H1 (cell line): ENCODE measurements at regions not wholly inside any gene's neighbourhood (a gene's known extent, or its start where the extent isn't known, plus 50 kb on each side); places are given as distances from the start of the nearest gene placed in this dataset.

ENCODE experiments used
- CTCF ChIA-PET: fragments of 300-600 bp; sonication (Branson Sonifier 250); formaldehyde crosslinking; loops from one replicate; lab custom pipeline; 2021; ENCODE audit not compliant: partially characterized antibody; lab: Charles Lee
- POLR2A ChIA-PET: fragments of 300-600 bp; sonication (Branson Sonifier 250); formaldehyde crosslinking; loops from one replicate; lab custom pipeline; 2021; ENCODE audit warnings: inconsistent platforms; ENCODE audit not compliant: partially characterized antibody; lab: Charles Lee
- DNase-seq, 2 experiments: peaks; one replicate each; pipeline versions ENCODE4 v3.0.0 to v3.0.0-alpha.2; 2010 to 2022; ENCODE audit warnings: low spot score in 2 of 2, low read depth in 1 of 2, mixed read lengths in 1 of 2
- FAIRE-seq: peaks from 2 replicates; lab custom pipeline; 2011; peaks lifted over from hg19 to GRCh38; lab: Jason Lieb, UNC
- H2AFZ ChIP-seq: 2 replicates; pipeline ENCODE4 v1.8.1; 2012; ENCODE audit warnings: low read length, inconsistent platforms
- H2AK5ac ChIP-seq: 2 replicates; pipeline ENCODE4 v1.6.1; 2013; ENCODE audit warnings: low read depth, low read length
- H2BK120ac ChIP-seq: replicated peaks from 2 replicates; pipeline ENCODE3; 2013; ENCODE audit warnings: low read depth, low read length, inconsistent platforms
- H2BK12ac ChIP-seq: 2 replicates; pipeline ENCODE4 v1.6.1; 2013; ENCODE audit warnings: low read depth, low read length
- H2BK15ac ChIP-seq: 2 replicates; pipeline ENCODE4 v1.6.1; 2013; ENCODE audit warnings: low read length
- H2BK20ac ChIP-seq: 2 replicates; pipeline ENCODE4 v1.6.1; 2013; ENCODE audit warnings: low read length
- H2BK5ac ChIP-seq: 2 replicates; pipeline ENCODE4 v1.6.1; 2013; ENCODE audit warnings: low read depth, low read length
- H3K14ac ChIP-seq: 2 replicates; pipeline ENCODE4 v1.6.1; 2013; ENCODE audit warnings: inconsistent platforms; ENCODE audit not compliant: insufficient read length
- H3K18ac ChIP-seq: 2 replicates; pipeline ENCODE4 v1.6.1; 2013; ENCODE audit warnings: low read length; ENCODE audit errors: extremely low read depth
- H3K23ac ChIP-seq: 2 replicates; pipeline ENCODE4 v1.6.1; 2013; ENCODE audit warnings: inconsistent platforms; ENCODE audit not compliant: insufficient read length
- H3K23me2 ChIP-seq: 2 replicates; pipeline ENCODE4 v1.6.1; 2013; ENCODE audit warnings: low read depth, low read length
- H3K27ac ChIP-seq: 2 replicates; pipeline ENCODE4 v1.6.1; 2011; ENCODE audit warnings: low read depth, low read length, inconsistent platforms
- H3K27me3 ChIP-seq, 4 experiments: replicated peaks in 1 of 4; 1 replicate in 1 of 4; 2 replicates in 3 of 4; pipeline versions ENCODE4 v1.6.1 to v1.8.1; 2011 to 2013; ENCODE audit warnings: low read length in 3 of 4, mild to moderate bottlenecking in 3 of 4, inconsistent platforms in 2 of 4, mixed read lengths in 2 of 4, moderate library complexity in 1 of 4; ENCODE audit not compliant: control insufficient read depth in 3 of 4, insufficient read depth in 3 of 4; ENCODE audit errors: extremely low read depth in 1 of 4
- H3K36me3 ChIP-seq, 4 experiments: 2 replicates each; pipeline versions ENCODE4 v1.6.1 to v1.8.1; 2011 to 2013; ENCODE audit warnings: mild to moderate bottlenecking in 4 of 4, low read length in 3 of 4, moderate library complexity in 2 of 4, control low read depth in 1 of 4, inconsistent platforms in 1 of 4; ENCODE audit not compliant: insufficient read depth in 4 of 4, control insufficient read depth in 2 of 4
- H3K4ac ChIP-seq: replicated peaks from 2 replicates; pipeline ENCODE3; 2013; ENCODE audit warnings: low read length, low read depth, mixed read lengths, inconsistent platforms; ENCODE audit not compliant: insufficient read length
- H3K4me1 ChIP-seq, 4 experiments: replicated peaks in 1 of 4; 1 replicate in 1 of 4; 2 replicates in 3 of 4; pipeline versions ENCODE4 v1.6.1 to v1.8.1; 2011 to 2013; ENCODE audit warnings: low read length in 3 of 4, inconsistent platforms in 2 of 4, mixed read lengths in 1 of 4; ENCODE audit not compliant: insufficient read depth in 4 of 4, control insufficient read depth in 3 of 4
- H3K4me2 ChIP-seq, 2 experiments: 2 replicates each; pipeline versions ENCODE4 v1.6.1 to v1.8.1; 2011 to 2013; ENCODE audit warnings: low read depth in 2 of 2, low read length in 2 of 2, control low read depth in 1 of 2, inconsistent platforms in 1 of 2, mild to moderate bottlenecking in 1 of 2; ENCODE audit not compliant: insufficient read depth in 1 of 2
- H3K4me3 ChIP-seq, 4 experiments: fragments of 200-600, 300-600 bp in 1 of 4; sonication (generic), shearing (Covaris generic), sonication (Bioruptor Twin) in 1 of 4; 2 replicates each; pipeline versions ENCODE4 v1.5.1 to v1.8.1; 2011 to 2016; ENCODE audit warnings: low read length in 4 of 4, low read depth in 3 of 4, control low read depth in 2 of 4, inconsistent platforms in 2 of 4, mild to moderate bottlenecking in 2 of 4, mixed read lengths in 1 of 4, moderate library complexity in 1 of 4; ENCODE audit not compliant: insufficient read depth in 2 of 4; ENCODE audit errors: extremely low read depth in 1 of 4
- H3K56ac ChIP-seq: replicated peaks from 2 replicates; pipeline ENCODE3; 2013; ENCODE audit warnings: low read depth, mild to moderate bottlenecking, mixed read lengths, low read length, inconsistent platforms; ENCODE audit not compliant: insufficient read length
- H3K79me1 ChIP-seq: 2 replicates; pipeline ENCODE4 v1.6.1; 2013; ENCODE audit warnings: low read depth, low read length, control low read depth
- H3K79me2 ChIP-seq, 2 experiments: 2 replicates each; pipeline versions ENCODE4 v1.6.1 to v1.8.1; 2012 to 2013; ENCODE audit warnings: low read length in 2 of 2, mild to moderate bottlenecking in 2 of 2, inconsistent platforms in 1 of 2; ENCODE audit not compliant: insufficient read depth in 2 of 2, control insufficient read depth in 1 of 2
- H3K9ac ChIP-seq, 4 experiments: replicated peaks in 1 of 4; 1 replicate in 1 of 4; 2 replicates in 3 of 4; pipeline versions ENCODE4 v1.6.1 to v1.8.1; 2011 to 2013; ENCODE audit warnings: low read depth in 3 of 4, low read length in 3 of 4, control low read depth in 2 of 4, mild to moderate bottlenecking in 2 of 4, moderate library complexity in 2 of 4, inconsistent platforms in 1 of 4; ENCODE audit errors: extremely low read depth in 1 of 4
- H3K9me3 ChIP-seq, 2 experiments: 2 replicates each; pipeline versions ENCODE4 v1.6.1 to v1.8.1; 2012 to 2013; ENCODE audit warnings: mild to moderate bottlenecking in 2 of 2, moderate library complexity in 2 of 2, control low read depth in 1 of 2, inconsistent platforms in 1 of 2, low read depth in 1 of 2, low read length in 1 of 2, mixed read lengths in 1 of 2; ENCODE audit not compliant: insufficient read depth in 2 of 2
- H4K20me1 ChIP-seq, 2 experiments: replicated peaks in 1 of 2; 2 replicates each; pipeline versions ENCODE3 to v1.8.1; 2011 to 2013; ENCODE audit warnings: inconsistent platforms in 2 of 2, low read length in 2 of 2, mild to moderate bottlenecking in 1 of 2; ENCODE audit not compliant: insufficient read depth in 2 of 2, control insufficient read depth in 1 of 2
- H4K5ac ChIP-seq: 2 replicates; pipeline ENCODE4 v1.6.1; 2013; ENCODE audit warnings: low read length, low read depth, mixed read lengths, inconsistent platforms; ENCODE audit not compliant: insufficient read length
- H4K8ac ChIP-seq: 2 replicates; pipeline ENCODE4 v1.8.0; 2013; ENCODE audit warnings: mild to moderate bottlenecking, moderate library complexity, low read length, inconsistent platforms; ENCODE audit not compliant: insufficient read depth; ENCODE audit errors: extremely low read depth
- H4K91ac ChIP-seq: replicated peaks from 2 replicates; pipeline ENCODE3; 2013; ENCODE audit warnings: low read length, mixed read lengths, inconsistent platforms; ENCODE audit not compliant: insufficient read length
- CBX5 ChIP-seq: fragments of 300-800, 300-1000 bp; sonication (generic); IDR thresholded peaks from 2 replicates; pipeline ENCODE4 v1.7.1; 2016; ENCODE audit warnings: antibody characterized with exemption, low read length, low read depth
- EP300 ChIP-seq, 2 experiments: IDR thresholded peaks; 1 replicate in 1 of 2; 2 replicates in 1 of 2; pipeline ENCODE4 v1.6.1; 2011 to 2012; ENCODE audit warnings: low read depth in 2 of 2, low read length in 2 of 2, mild to moderate bottlenecking in 2 of 2, borderline replicate concordance in 1 of 2, inconsistent platforms in 1 of 2, moderate library complexity in 1 of 2
- GABPA ChIP-seq: IDR thresholded peaks from 2 replicates; pipeline ENCODE4 v1.6.1; 2011; ENCODE audit warnings: mild to moderate bottlenecking, low read length, moderate library complexity, borderline replicate concordance; ENCODE audit not compliant: insufficient read depth
- HDAC6 ChIP-seq: IDR thresholded peaks from one replicate; pipeline ENCODE4 v1.7.1; 2012; ENCODE audit warnings: low read depth, mild to moderate bottlenecking, inconsistent platforms, low read length, moderate library complexity
- MAFK ChIP-seq: IDR thresholded peaks from 2 replicates; pipeline ENCODE4 v1.6.1; 2012; ENCODE audit warnings: low read depth, mild to moderate bottlenecking, improper control_type of control experiment, low read length
- PHF8 ChIP-seq: fragments of 200-600 bp; sonication (generic); conservative IDR thresholded peaks from 2 replicates; pipeline ENCODE4 v1.7.1; 2012; ENCODE audit warnings: low read depth, mild to moderate bottlenecking, inconsistent platforms, low read length, moderate library complexity
- POLR2A ChIP-seq, 2 experiments: IDR thresholded peaks; 1 replicate in 1 of 2; 2 replicates in 1 of 2; pipeline ENCODE4 v1.6.1; 2011; ENCODE audit warnings: low read depth in 2 of 2, low read length in 2 of 2, mild to moderate bottlenecking in 2 of 2; ENCODE audit errors: control extremely low read depth in 1 of 2
- POLR2AphosphoS5 ChIP-seq: IDR thresholded peaks from 2 replicates; pipeline ENCODE4 v1.6.1; 2011; ENCODE audit warnings: low read depth, low read length
- POU5F1 ChIP-seq: IDR thresholded peaks from 2 replicates; pipeline ENCODE4 v1.6.1; 2011; ENCODE audit warnings: low read depth, mild to moderate bottlenecking, low read length, moderate library complexity
- RXRA ChIP-seq: IDR thresholded peaks from 2 replicates; pipeline ENCODE4 v1.6.1; 2011; ENCODE audit warnings: low read depth, mild to moderate bottlenecking, low read length, moderate library complexity; ENCODE audit not compliant: insufficient read depth
- SIRT6 ChIP-seq: IDR thresholded peaks from one replicate; pipeline ENCODE4 v1.7.1; 2012; ENCODE audit warnings: low read length, inconsistent platforms
- SIX5 ChIP-seq: IDR thresholded peaks from 2 replicates; pipeline ENCODE4 v1.6.1; 2011; ENCODE audit warnings: mild to moderate bottlenecking, low read depth, low read length
- TCF12 ChIP-seq: IDR thresholded peaks from 2 replicates; pipeline ENCODE4 v1.6.1; 2011; ENCODE audit warnings: low read depth, mild to moderate bottlenecking, low read length
- WGBS, 2 experiments: shearing (Covaris generic) in 1 of 2; methylation state at CpG; one replicate each; pipeline versions ENCODE4 v1.1.6 to v1.1.7; 2013 to 2015; ENCODE audit warnings: low lambda C conversion rate in 2 of 2, mixed read lengths in 2 of 2, inconsistent platforms in 1 of 2, low coverage in 1 of 2, missing lambda C conversion rate in 1 of 2; ENCODE audit not compliant: insufficient replicate concordance in 2 of 2, insufficient coverage in 1 of 2, insufficient read length in 1 of 2; ENCODE audit errors: extremely low coverage in 1 of 2, missing lambda C conversion rate in 1 of 2; 5-methylcytosine and 5-hydroxymethylcytosine counted together
- TF ChIP-seq, protein P1 (sequence below): IDR thresholded peaks from 2 replicates; pipeline ENCODE4 v1.6.1; 2012; ENCODE audit warnings: inconsistent platforms

- Histone ChIP-seq H3K79me2 (no peaks in the 10 kb centered on the region), H2BK12ac (no peak overlapping the region), H3K4me3 (no peak overlapping the region), H2BK15ac (no peak overlapping the region), H2AFZ (no peak overlapping the region), H3K4me2 (no peak overlapping the region), H3K14ac (no peak overlapping the region), H3K27me3 (peaks cover 10 to 44% (median 32%) of the 10 kb centered on the region in 4 experiments), H3K23ac (no peak overlapping the region), H3K4me1 (peaks cover 0 to 3% (median 0%) of the 10 kb centered on the region in 4 experiments; a peak in 1 of 7 replicates), H3K56ac (no peak overlapping the region), H2BK20ac (no peak overlapping the region), H3K9ac (no peak overlapping the region), H3K79me1 (no peaks in the 10 kb centered on the region), H3K18ac (no peak overlapping the region), H2BK5ac (no peak overlapping the region), H4K91ac (no peak overlapping the region), H2AK5ac (no peak overlapping the region), H2BK120ac (no peak overlapping the region), H3K27ac (no peak overlapping the region), H3K4ac (no peak overlapping the region), H4K5ac (no peak overlapping the region), H4K20me1 (no peaks in the 10 kb centered on the region), H4K8ac (no peak overlapping the region), H3K36me3 (no peaks in the 10 kb centered on the region), H3K9me3 (no peaks in the 10 kb centered on the region), H3K23me2 (peaks cover 11% of the 10 kb centered on the region)
- DNase-seq (no peak), FAIRE-seq (no peak)
- POLR2A ChIA-PET, result interaction anchor here (1.5 kb wide), 1 partner anchor 14 kb away, joined by 4 read pairs; no protein-coding TSS in a partner anchor
- CTCF ChIA-PET, result interaction anchor here (0.6 to 2.2 kb wide), 6 partner anchors 9 to 352 kb away, joined by 3 to 5 read pairs (median 4); no protein-coding TSS in a partner anchor
- WGBS, 2 experiments, result 95% methylated on average over 9 of the region's 10 CpGs; no CpG with 5 or more reads in 1 of the 2 experiments
- no peak for TF ChIP-seq GABPA
- TF ChIP-seq POLR2AphosphoS5, result no peak
- TF ChIP-seq CBX5, result no peak
- TF ChIP-seq PHF8, result no peak
- no peak for TF ChIP-seq EP300 (IDR thresholded peaks at IDR 0.05; ENCODE audit: borderline replicate concordance in 1 of 2, low read depth in 2 of 2, low read length in 2 of 2)
- TF ChIP-seq, protein P1, sequence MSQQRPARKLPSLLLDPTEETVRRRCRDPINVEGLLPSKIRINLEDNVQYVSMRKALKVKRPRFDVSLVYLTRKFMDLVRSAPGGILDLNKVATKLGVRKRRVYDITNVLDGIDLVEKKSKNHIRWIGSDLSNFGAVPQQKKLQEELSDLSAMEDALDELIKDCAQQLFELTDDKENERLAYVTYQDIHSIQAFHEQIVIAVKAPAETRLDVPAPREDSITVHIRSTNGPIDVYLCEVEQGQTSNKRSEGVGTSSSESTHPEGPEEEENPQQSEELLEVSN, result no peak
- TF ChIP-seq POLR2A (IDR thresholded peaks at IDR 0.05; ENCODE audit: control extremely low read depth in 1 of 2, low read depth in 2 of 2, low read length in 2 of 2), result no peak
- TF ChIP-seq SIRT6, result no peak
- TF ChIP-seq TCF12, result no peak
- TF ChIP-seq RXRA, result no peak
- TF ChIP-seq SIX5, result no peak
- TF ChIP-seq MAFK, result no peak
- TF ChIP-seq POU5F1, result no peak
- TF ChIP-seq HDAC6, result no peak
Measured at GRCh38 chr11:123360267-123360936, 69.7 kb upstream of the GRAMD1B start.
